ENCODE measurements at regions not wholly inside any gene's neighbourhood (a gene's known extent, or its start where the extent isn't known, plus 50 kb on each side); places are given as distances from the start of the nearest gene placed in this dataset.

GRCh38 chr3:161599697-161600096 is 103.1 kb downstream of the OTOL1 start:
- Histone ChIP-seq H3K9ac (ENCODE audit: insufficient read depth in 1 of 2, low read depth in 2 of 2, low read length in 2 of 2) (no peak overlapping the region), H3K27me3 (ENCODE audit: control insufficient read depth in 2 of 2, insufficient read depth in 2 of 2, low read length in 2 of 2) (no peaks in the 10 kb centered on the region), H3K9me1 (ENCODE audit: control insufficient read depth, insufficient read depth, low read length) (no peaks in the 10 kb centered on the region), H2AFZ (ENCODE audit: low read depth, low read length) (no peak overlapping the region), H3K27ac (ENCODE audit: extremely low read depth, low read depth, low read length) (no peak overlapping the region), H3K4me2 (ENCODE audit: insufficient read depth, low read length) (no peak overlapping the region), H3K4me3 (no peak overlapping the region), H3K79me2 (ENCODE audit: control insufficient read depth, insufficient read depth, low read length) (no peaks in the 10 kb centered on the region), H3K9me3 (replicated peaks; ENCODE audit: control insufficient read depth, insufficient read depth, low read depth, low read length) (no peaks in the 10 kb centered on the region), H4K20me1 (replicated peaks; ENCODE audit: control insufficient read depth, insufficient read depth, low read length) (no peaks in the 10 kb centered on the region), H3K4me1 (replicated peaks in 1 of 2; ENCODE audit: control insufficient read depth in 2 of 2, insufficient read depth in 2 of 2, low read length in 2 of 2) (no peaks in the 10 kb centered on the region), H3K36me3 (ENCODE audit: control insufficient read depth, insufficient read depth, low read length) (no peaks in the 10 kb centered on the region)
- ChIA-PET CTCF (ENCODE audit: low intra/inter-chr PET ratio) (no interaction called here), POLR2A (no interaction called here)
- FAIRE-seq (no peak), DNase-seq (ENCODE audit: extremely low read depth in 1 of 4, low spot score in 3 of 4) (no peak), ATAC-seq (no peak)
- in situ Hi-C loops (cut with MboI) (no loop called here), intact Hi-C loops (cut with micrococcal nuclease) (no loop called here)
- BruUV-seq (replicated peaks), result no TSS peak
- 0% methylated on average over 1 of the region's 1 CpG for WGBS (ENCODE audit: insufficient coverage, low coverage, missing lambda C conversion rate)
- TF ChIP-seq MTA1 (IDR thresholded peaks at IDR 0.05; ENCODE audit: borderline replicate concordance) (no peak), ZNF274 (IDR thresholded peaks at IDR 0.05; ENCODE audit: borderline replicate concordance, low read depth, low read length) (no peak), MAFF (IDR thresholded peaks at IDR 0.05; ENCODE audit: low read length) (no peak), CREB3 (tag; conservative IDR thresholded peaks at IDR 0.05; ENCODE audit: low read depth) (no peak), ZNF77 (CRISPR knock-in tag; IDR thresholded peaks at IDR 0.05) (no peak), HLTF (IDR thresholded peaks at IDR 0.05) (no peak), ZNF143 (CRISPR knock-in tag; IDR thresholded peaks at IDR 0.05) (no peak), STAT6 (CRISPR knock-in tag; IDR thresholded peaks at IDR 0.05) (no peak), ID3 (CRISPR knock-in tag; IDR thresholded peaks at IDR 0.05) (no peak), ID3 (tag; IDR thresholded peaks at IDR 0.05) (no peak), NELFE (IDR thresholded peaks at IDR 0.05; ENCODE audit: insufficient read depth, insufficient read length) (no peak), RNF219 (CRISPR knock-in tag; IDR thresholded peaks at IDR 0.05) (no peak), SMAD1 (IDR thresholded peaks at IDR 0.05; ENCODE audit: low read depth, low read length, partially characterized antibody) (no peak)
